ENCODE measurements at regions not wholly inside any gene's neighbourhood (a gene's known extent, or its start where the extent isn't known, plus 50 kb on each side); places are given as distances from the start of the nearest gene placed in this dataset.

- peak; percentile 46 for DNase-seq
- Histone ChIP-seq H3K23me2 (ENCODE audit: insufficient read length, low read depth, low read length, poor library complexity, severe bottlenecking) (no peaks in the 10 kb centered on the region), H3K9ac (ENCODE audit: extremely low read depth, insufficient read length, low read length) (no peak overlapping the region), H3K18ac (ENCODE audit: insufficient read length, low read depth, low read length) (no peak overlapping the region), H3K4me2 (ENCODE audit: insufficient read depth, insufficient read length, low read length) (no peak overlapping the region), H2AK5ac (ENCODE audit: insufficient read length, low read length) (no peak overlapping the region), H3T11ph (ENCODE audit: low read length) (no peak overlapping the region), H3K4me1 (ENCODE audit: insufficient read depth, low read length) (no peaks in the 10 kb centered on the region), H2AFZ (ENCODE audit: low read length) (no peak overlapping the region), H2BK5ac (ENCODE audit: insufficient read length, low read length) (no peak overlapping the region), H3K9me3 (ENCODE audit: control insufficient read depth, low read depth, low read length) (no peaks in the 10 kb centered on the region), H3K23ac (ENCODE audit: insufficient read length, low read depth, low read length) (no peak overlapping the region), H3K27me3 (ENCODE audit: insufficient read depth, low read length) (no peaks in the 10 kb centered on the region), H2BK15ac (ENCODE audit: low read depth, low read length) (no peak overlapping the region), H4K20me1 (ENCODE audit: control insufficient read depth, insufficient read depth, insufficient read length) (no peaks in the 10 kb centered on the region), H2BK20ac (ENCODE audit: low read depth, low read length, poor library complexity, severe bottlenecking) (no peak overlapping the region), H4K91ac (ENCODE audit: insufficient read length, low read depth, low read length) (no peak overlapping the region), H3K4ac (ENCODE audit: low read depth, low read length) (no peak overlapping the region), H3K79me1 (ENCODE audit: insufficient read depth, low read depth, low read length, poor library complexity, severe bottlenecking) (no peaks in the 10 kb centered on the region), H3K14ac (ENCODE audit: insufficient read depth, low read length) (no peak overlapping the region), H2BK12ac (ENCODE audit: insufficient read length, low read depth, low read length) (no peak overlapping the region), H3K56ac (ENCODE audit: insufficient read length, low read depth, low read length) (no peak overlapping the region), H3K79me2 (ENCODE audit: insufficient read depth, low read length) (no peaks in the 10 kb centered on the region), H4K8ac (replicated peaks; ENCODE audit: insufficient read length, low read depth, low read length) (no peak overlapping the region), H3K27ac (ENCODE audit: insufficient read length, low read depth, low read length) (no peak overlapping the region), H4K5ac (ENCODE audit: insufficient read length, low read depth, low read length) (no peak overlapping the region), H2BK120ac (ENCODE audit: low read depth, low read length, poor library complexity, severe bottlenecking) (no peak overlapping the region)
- H3K4me3 Mint-ChIP-seq = no peak overlapping the region
- H3K4me1 Mint-ChIP-seq = peaks cover 4 to 5% of the 10 kb centered on the region in 2 experiments; a peak in 3 of 4 replicates
- no peak; the same call in 2 of the 3 replicates for TF ChIP-seq CTCF (conservative IDR thresholded peaks at IDR 0.05)
- H3K27me3 Mint-ChIP-seq (ENCODE audit: low read depth) = no peaks in the 10 kb centered on the region
- H3K36me3 Mint-ChIP-seq (ENCODE audit: insufficient read depth in 1 of 3, low read depth in 3 of 3) = no peaks in the 10 kb centered on the region; a peak in 1 of 7 replicates
- H3K27ac Mint-ChIP-seq = no peak overlapping the region; a peak in 1 of 7 replicates
- peaks cover 0 to 2% of the 10 kb centered on the region in 2 experiments; a peak in 2 of 5 replicates for H3K9me3 Mint-ChIP-seq
- WGBS (ENCODE audit: extremely low coverage, insufficient read length, low lambda C conversion rate) = no CpG with 5 or more reads among the region's 4 CpGs
These were observed 348.4 kb upstream of the REG3G start for GRCh38 chr2:78676921-78677696.

Data from H9 (cell line).